Ureter (tissue), 1 donor: ENCODE measurements at regions not wholly inside any gene's neighbourhood (a gene's known extent, or its start where the extent isn't known, plus 50 kb on each side); places are given as distances from the start of the nearest gene placed in this dataset.

Experiments
- DNase-seq: peaks from one replicate; pipeline ENCODE4 v3.0.0-alpha.2; 2020; ENCODE audit warnings: low spot score
- donor health status: DM: yes; HTN: yes; CAD: no.

- no peak for DNase-seq
These were observed 419.5 kb upstream of the PROK2 start for GRCh38 chr3:72204452-72204851.

GRCh38 chr3:72203613-72204349, 418.8 kb upstream of the PROK2 start:
- DNase-seq, result no peak

GRCh38 chr3:72203105-72203504, 418.2 kb upstream of the PROK2 start:
- no peak for DNase-seq

GRCh38 chr3:72200332-72200731, 415.4 kb upstream of the PROK2 start:
- no peak for DNase-seq

GRCh38 chr3:72199530-72199929, 414.6 kb upstream of the PROK2 start:
- no peak for DNase-seq

- no peak for DNase-seq
These were observed 411.5 kb upstream of the PROK2 start for GRCh38 chr3:72196377-72196929.

- DNase-seq, result no peak
These were observed 410.9 kb upstream of the PROK2 start for GRCh38 chr3:72195895-72196294.

GRCh38 chr3:72194458-72194857, 409.5 kb upstream of the PROK2 start:
- no peak for DNase-seq

GRCh38 chr3:72193771-72194430, 409.0 kb upstream of the PROK2 start:
- no peak for DNase-seq

- DNase-seq, result no peak
These were observed 407.6 kb upstream of the PROK2 start for GRCh38 chr3:72192572-72192971.

- DNase-seq, result no peak
These were observed 406.4 kb upstream of the PROK2 start for GRCh38 chr3:72191209-72191960.

- DNase-seq, result no peak
These were observed 405.1 kb upstream of the PROK2 start for GRCh38 chr3:72190050-72190449.

- DNase-seq, result no peak
These were observed 404.4 kb upstream of the PROK2 start for GRCh38 chr3:72189339-72189738.

GRCh38 chr3:72188536-72188935, 403.6 kb upstream of the PROK2 start:
- no peak for DNase-seq

- no peak for DNase-seq
These were observed 402.2 kb upstream of the PROK2 start for GRCh38 chr3:72187131-72187530.

GRCh38 chr3:72186400-72186855, 401.5 kb upstream of the PROK2 start:
- no peak for DNase-seq

- DNase-seq, result no peak
These were observed 400.8 kb upstream of the PROK2 start for GRCh38 chr3:72185549-72186399.

GRCh38 chr3:72183489-72183888, 398.5 kb upstream of the PROK2 start:
- DNase-seq, result no peak

- no peak for DNase-seq
These were observed 397.3 kb upstream of the PROK2 start for GRCh38 chr3:72182206-72182605.

- no peak for DNase-seq
These were observed 396.3 kb upstream of the PROK2 start for GRCh38 chr3:72181251-72181650.

- no peak for DNase-seq
These were observed 395.5 kb upstream of the PROK2 start for GRCh38 chr3:72180405-72180804.

GRCh38 chr3:72179107-72179464, 394.1 kb upstream of the PROK2 start:
- DNase-seq, result no peak
